OCI-LY7 (cell line): ENCODE measurements at regions not wholly inside any gene's neighbourhood (a gene's known extent, or its start where the extent isn't known, plus 50 kb on each side); places are given as distances from the start of the nearest gene placed in this dataset.

ENCODE experiments used
- BruUV-seq: library from RNA; stranded (reverse); fragments of 400-500 nt; replicated peaks from 2 replicates; lab custom pipeline; 2021; lab: Mats Ljungman, UMichigan
- CTCF ChIA-PET: fragments of 300-600 bp; sonication (Branson Sonifier 250); formaldehyde crosslinking; loops from one replicate; lab custom pipeline; 2022; ENCODE audit warnings: antibody characterized with exemption; ENCODE audit not compliant: unreplicated experiment; lab: Charles Lee
- POLR2A ChIA-PET: fragments of 300-600 bp; sonication (Branson Sonifier 250); formaldehyde crosslinking; loops from one replicate; lab custom pipeline; 2022; ENCODE audit warnings: antibody characterized with exemption; lab: Charles Lee
- DNase-seq: peaks from one replicate; pipeline ENCODE4 v3.0.0-alpha.2; 2015; ENCODE audit warnings: low spot score
- H2AFZ ChIP-seq: fragments of 200-600 bp; sonication (generic), shearing (Covaris generic); 2 replicates; pipeline ENCODE4 v1.6.1; 2014; ENCODE audit warnings: mild to moderate bottlenecking, antibody characterized with exemption, low read length, moderate library complexity
- H3K27ac ChIP-seq: fragments of 200-600 bp; sonication (generic); 2 replicates; pipeline ENCODE4 v1.5.1; 2014; ENCODE audit warnings: mixed run types, low read depth, mild to moderate bottlenecking, moderate library complexity, low read length, inconsistent platforms; ENCODE audit not compliant: poor library complexity, severe bottlenecking
- H3K36me3 ChIP-seq: fragments of 200-600 bp; sonication (generic); 2 replicates; pipeline ENCODE4 v1.6.1; 2014; ENCODE audit warnings: mild to moderate bottlenecking, antibody characterized with exemption, low read length, moderate library complexity, mixed read lengths; ENCODE audit not compliant: insufficient read depth
- H3K4me1 ChIP-seq: fragments of 200-600 bp; sonication (generic); 2 replicates; pipeline ENCODE4 v1.5.1; 2014; ENCODE audit warnings: mild to moderate bottlenecking, low read length; ENCODE audit not compliant: insufficient read depth, poor library complexity, severe bottlenecking
- H3K4me2 ChIP-seq: fragments of 200-600 bp; sonication (generic); 2 replicates; pipeline ENCODE4 v1.6.1; 2014; ENCODE audit warnings: mild to moderate bottlenecking, low read length
- H3K4me3 ChIP-seq: fragments of 200-600 bp; sonication (generic); 2 replicates; pipeline ENCODE4 v1.5.1; 2014; ENCODE audit warnings: mild to moderate bottlenecking, low read depth, low read length; ENCODE audit not compliant: poor library complexity, severe bottlenecking
- H3K79me2 ChIP-seq: fragments of 200-600 bp; sonication (generic); 2 replicates; pipeline ENCODE4 v1.6.1; 2016; ENCODE audit warnings: low read depth, mild to moderate bottlenecking, low read length, moderate library complexity, mixed read lengths; ENCODE audit not compliant: insufficient read depth
- H3K9me2 ChIP-seq: fragments of 200-600 bp; sonication (generic); 2 replicates; pipeline ENCODE4 v1.6.1; 2016; ENCODE audit warnings: mild to moderate bottlenecking, low read length, mixed read lengths; ENCODE audit not compliant: insufficient read depth
- H3K9me3 ChIP-seq: fragments of 200-600 bp; sonication (generic); 2 replicates; pipeline ENCODE4 v1.6.1; 2014; ENCODE audit warnings: mild to moderate bottlenecking, mixed run types, low read length, mixed read lengths
- H4K20me1 ChIP-seq: fragments of 200-600 bp; sonication (generic); 2 replicates; pipeline ENCODE4 v1.6.1; 2014; ENCODE audit warnings: mild to moderate bottlenecking, antibody characterized with exemption, low read length, moderate library complexity, mixed read lengths; ENCODE audit not compliant: insufficient read depth
- CTCF ChIP-seq: fragments of 200-600 bp; sonication (generic); conservative IDR thresholded peaks from 2 replicates; pipeline ENCODE4 v1.5.1; 2014; ENCODE audit warnings: mild to moderate bottlenecking, antibody characterized with exemption, low read length, moderate library complexity, mixed read lengths
- EZH2phosphoT487 ChIP-seq: fragments of 200-600 bp; sonication (generic); IDR thresholded peaks from 2 replicates; pipeline ENCODE4 v1.6.1; 2018; ENCODE audit warnings: low read depth, borderline replicate concordance, mild to moderate bottlenecking, mixed run types, antibody characterized with exemption, low read length, moderate library complexity, mixed read lengths
- intact Hi-C: fragments of 100-400 bp; cut with micrococcal nuclease; formaldehyde crosslinking; loops from one replicate; pipeline ENCODE4 v1.10.0; 2022; ENCODE audit not compliant: unreplicated experiment

GRCh38 chr11:112835591-112836255, 125.5 kb upstream of the NCAM1 start:
- no peak overlapping the region for H3K4me2 ChIP-seq
- DNase-seq: no peak
- no peaks in the 10 kb centered on the region for H3K9me3 ChIP-seq
- CTCF ChIA-PET: no interaction called here
- H3K36me3 ChIP-seq: no peaks in the 10 kb centered on the region
- H3K4me3 ChIP-seq: no peak overlapping the region
- no peaks in the 10 kb centered on the region for H3K79me2 ChIP-seq
- H4K20me1 ChIP-seq: no peaks in the 10 kb centered on the region
- no peak overlapping the region for H3K27ac ChIP-seq
- H3K4me1 ChIP-seq: no peaks in the 10 kb centered on the region
- H3K9me2 ChIP-seq: no peaks in the 10 kb centered on the region
- POLR2A ChIA-PET: no interaction called here
- BruUV-seq: no TSS peak
- intact Hi-C loops: no loop called here
- H2AFZ ChIP-seq: no peak overlapping the region
- no peak for TF ChIP-seq CTCF
- TF ChIP-seq EZH2phosphoT487: no peak

GRCh38 chr11:112836256-112836602, 125.0 kb upstream of the NCAM1 start:
- Histone ChIP-seq H3K4me2 (no peak overlapping the region), H3K4me1 (no peaks in the 10 kb centered on the region), H2AFZ (no peak overlapping the region), H3K27ac (no peak overlapping the region), H4K20me1 (no peaks in the 10 kb centered on the region), H3K79me2 (no peaks in the 10 kb centered on the region), H3K9me2 (no peaks in the 10 kb centered on the region), H3K4me3 (no peak overlapping the region), H3K36me3 (no peaks in the 10 kb centered on the region), H3K9me3 (no peaks in the 10 kb centered on the region)
- BruUV-seq: no TSS peak
- POLR2A ChIA-PET: interaction anchor here (0.6 kb wide), 1 partner anchor 23 kb away, joined by 4 read pairs; no protein-coding TSS in a partner anchor
- CTCF ChIA-PET: no interaction called here
- no peak for TF ChIP-seq EZH2phosphoT487
- no peak for TF ChIP-seq CTCF
- DNase-seq: no peak
- intact Hi-C loops: no loop called here

- no peaks in the 10 kb centered on the region for H3K79me2 ChIP-seq
- intact Hi-C loops: no loop called here
- H3K9me3 ChIP-seq: no peaks in the 10 kb centered on the region
- H3K4me3 ChIP-seq: no peak overlapping the region
- no peaks in the 10 kb centered on the region for H4K20me1 ChIP-seq
- no peak for DNase-seq
- no peak overlapping the region for H3K4me2 ChIP-seq
- ChIA-PET CTCF (no interaction called here), POLR2A (no interaction called here)
- BruUV-seq: no TSS peak
- TF ChIP-seq EZH2phosphoT487: no peak
- TF ChIP-seq CTCF: 0 out of 2 replicates have a peak, but pooled peaks have one; percentile 23
- H2AFZ ChIP-seq: no peak overlapping the region
- H3K4me1 ChIP-seq: no peaks in the 10 kb centered on the region
- H3K9me2 ChIP-seq: no peaks in the 10 kb centered on the region
- no peak overlapping the region for H3K27ac ChIP-seq
- no peaks in the 10 kb centered on the region for H3K36me3 ChIP-seq
These were observed 123.9 kb upstream of the NCAM1 start for GRCh38 chr11:112837162-112837826.
